ENCODE measurements at regions not wholly inside any gene's neighbourhood (a gene's known extent, or its start where the extent isn't known, plus 50 kb on each side); places are given as distances from the start of the nearest gene placed in this dataset.

DNA sequence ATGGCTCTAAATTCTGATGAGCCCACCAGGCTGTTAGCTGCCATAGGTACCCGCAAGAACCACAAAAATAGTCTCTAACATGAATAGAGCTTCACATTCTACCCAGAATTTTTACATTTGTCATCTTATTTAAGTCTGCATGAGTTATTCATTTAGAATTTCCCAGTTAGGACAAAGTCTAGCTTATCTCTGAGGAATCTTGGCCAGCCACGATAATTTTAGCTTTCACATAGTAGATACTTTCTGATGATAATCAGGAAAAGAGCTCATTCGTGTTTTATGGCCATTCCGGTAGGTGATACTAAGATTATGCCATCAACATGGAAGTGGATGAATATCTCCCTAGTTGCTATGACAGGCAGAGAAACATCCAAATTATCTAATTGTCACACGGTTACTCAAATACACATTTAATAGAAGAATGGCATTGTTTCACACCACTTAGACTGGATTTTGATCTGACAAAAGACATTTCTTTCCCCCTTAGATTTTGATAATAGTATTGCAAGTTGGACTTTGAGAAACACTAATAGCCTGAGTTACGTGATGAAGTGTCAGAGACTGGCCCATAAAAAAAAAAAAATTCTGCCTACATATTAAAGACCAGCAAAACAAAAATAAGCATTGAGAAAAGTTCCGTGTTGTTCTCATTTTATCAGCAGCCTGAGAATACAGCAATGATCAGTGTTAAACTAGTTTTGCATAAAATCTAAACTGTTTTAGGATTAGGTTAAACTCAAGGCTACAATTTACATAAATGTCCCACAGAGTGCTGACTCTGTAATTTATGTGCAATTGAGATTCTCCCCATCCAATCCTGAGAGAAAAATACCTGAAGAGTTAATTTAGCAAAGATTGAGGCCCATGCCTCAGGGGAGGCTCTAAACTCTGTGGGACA, 397.5 kb upstream of the ARID1B start:
- H2BK20ac ChIP-seq (ENCODE audit: low read depth, low read length) = no peak overlapping the region
- POLR2A ChIA-PET (ENCODE audit: unreplicated experiment) = no interaction called here
- H2BK120ac ChIP-seq (ENCODE audit: low read depth, low read length) = no peak overlapping the region
- no peak overlapping the region for H3K23ac ChIP-seq (ENCODE audit: low read depth, low read length)
- no TSS peak for BruUV-seq (replicated peaks)
- no peaks in the 10 kb centered on the region for H3K79me1 ChIP-seq (ENCODE audit: low read depth in 1 of 2, low read length in 2 of 2)
- no peaks in the 10 kb centered on the region for H3K9me1 ChIP-seq (ENCODE audit: insufficient read depth, low read length)
- no peaks in the 10 kb centered on the region for H3K9me3 ChIP-seq (ENCODE audit: control insufficient read depth, insufficient read depth, low read length)
- H3K4me2 ChIP-seq (ENCODE audit: low read depth, low read length) = no peak overlapping the region
- H3K4ac ChIP-seq (ENCODE audit: low read depth, low read length) = no peak overlapping the region
- no peak for TF ChIP-seq RFX5 (IDR thresholded peaks at IDR 0.05; ENCODE audit: low read depth, low read length)
- 0 out of 2 replicates have a peak, but pooled peaks have one; percentile 20 for TF ChIP-seq MAFK (IDR thresholded peaks at IDR 0.05; ENCODE audit: low read depth, low read length)
- TF ChIP-seq SMC3 (IDR thresholded peaks at IDR 0.05; ENCODE audit: low read depth, low read length) = no peak
- TF ChIP-seq, protein P1, sequence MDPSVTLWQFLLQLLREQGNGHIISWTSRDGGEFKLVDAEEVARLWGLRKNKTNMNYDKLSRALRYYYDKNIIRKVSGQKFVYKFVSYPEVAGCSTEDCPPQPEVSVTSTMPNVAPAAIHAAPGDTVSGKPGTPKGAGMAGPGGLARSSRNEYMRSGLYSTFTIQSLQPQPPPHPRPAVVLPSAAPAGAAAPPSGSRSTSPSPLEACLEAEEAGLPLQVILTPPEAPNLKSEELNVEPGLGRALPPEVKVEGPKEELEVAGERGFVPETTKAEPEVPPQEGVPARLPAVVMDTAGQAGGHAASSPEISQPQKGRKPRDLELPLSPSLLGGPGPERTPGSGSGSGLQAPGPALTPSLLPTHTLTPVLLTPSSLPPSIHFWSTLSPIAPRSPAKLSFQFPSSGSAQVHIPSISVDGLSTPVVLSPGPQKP (IDR thresholded peaks at IDR 0.05; ENCODE audit: borderline replicate concordance, low read depth, low read length) = no peak
- TF ChIP-seq MXI1 (IDR thresholded peaks at IDR 0.05; ENCODE audit: borderline replicate concordance, low read depth, low read length) = no peak
- no peak overlapping the region for H4K91ac ChIP-seq (ENCODE audit: insufficient read depth, low read depth, low read length)
- no peaks in the 10 kb centered on the region; the same call in 1 of the 2 replicates for H3K4me1 ChIP-seq (ENCODE audit: control insufficient read depth, insufficient read depth, low read length)
- 0 out of 2 replicates have a peak, but pooled peaks cover 1% of the 10 kb centered on the region for H3K27me3 ChIP-seq (ENCODE audit: control insufficient read depth, insufficient read depth, low read length)
- no peak overlapping the region for H3K56ac ChIP-seq (ENCODE audit: extremely low read depth, insufficient read depth, low read length)
- ATAC-seq (ENCODE audit: low read depth) = no peak
- no peak overlapping the region for H3K27ac ChIP-seq (ENCODE audit: insufficient read depth, low read length)
- no peak for DNase-seq
- H3K4me3 ChIP-seq (ENCODE audit: insufficient read depth, low read depth, low read length) = no peak overlapping the region
- in situ Hi-C loops (cut with MboI; ENCODE audit: low sequenced_read_pairs) = no loop called here
- H2BK15ac ChIP-seq (ENCODE audit: low read depth, low read length) = no peak overlapping the region
- no peak overlapping the region for H2BK5ac ChIP-seq (ENCODE audit: low read depth, low read length, poor library complexity, severe bottlenecking)
- H2AFZ ChIP-seq (replicated peaks; ENCODE audit: low read length, poor library complexity) = no peak overlapping the region
- H3K36me3 ChIP-seq (ENCODE audit: control insufficient read depth, insufficient read depth, low read length) = no peaks in the 10 kb centered on the region
- CTCF ChIA-PET = no interaction called here
- H4K5ac ChIP-seq (ENCODE audit: low read depth, low read length) = no peak overlapping the region
- dilution Hi-C loops (cut with HindIII; ENCODE audit: low sequenced_read_pairs, unreplicated experiment) = no loop called here
- no peaks in the 10 kb centered on the region for H4K20me1 ChIP-seq (ENCODE audit: insufficient read depth, low read length)
- WGBS, 2 experiments (ENCODE audit: extremely low coverage in 2 of 2, insufficient read length in 1 of 2) = 17% methylated on average over 1 of the region's 7 CpGs; no CpG with 5 or more reads in 1 of the 2 experiments
- no peak overlapping the region; the same call in 1 of the 2 replicates for H3K18ac ChIP-seq (ENCODE audit: low read depth, low read length)
- H4K8ac ChIP-seq (ENCODE audit: low read depth in 2 of 2, low read length in 2 of 2) = no peak overlapping the region
- no peak overlapping the region for H2AK5ac ChIP-seq (ENCODE audit: low read depth, low read length)
- no peak overlapping the region for H3K14ac ChIP-seq (replicated peaks; ENCODE audit: low read depth, low read length)
- no peak overlapping the region for H2AK9ac ChIP-seq (replicated peaks; ENCODE audit: low read depth, low read length, poor library complexity)
- intact Hi-C loops (cut with micrococcal nuclease) = no loop called here
- no peak overlapping the region for H3K9ac ChIP-seq (ENCODE audit: low read depth, low read length)
